DMS53 (cell line): ENCODE measurements at regions not wholly inside any gene's neighbourhood (a gene's known extent, or its start where the extent isn't known, plus 50 kb on each side); places are given as distances from the start of the nearest gene placed in this dataset.

Experiments
- DNase-seq: peaks from one replicate; lab custom pipeline; 2025; lab: John Stamatoyannopoulos, UW

DNA sequence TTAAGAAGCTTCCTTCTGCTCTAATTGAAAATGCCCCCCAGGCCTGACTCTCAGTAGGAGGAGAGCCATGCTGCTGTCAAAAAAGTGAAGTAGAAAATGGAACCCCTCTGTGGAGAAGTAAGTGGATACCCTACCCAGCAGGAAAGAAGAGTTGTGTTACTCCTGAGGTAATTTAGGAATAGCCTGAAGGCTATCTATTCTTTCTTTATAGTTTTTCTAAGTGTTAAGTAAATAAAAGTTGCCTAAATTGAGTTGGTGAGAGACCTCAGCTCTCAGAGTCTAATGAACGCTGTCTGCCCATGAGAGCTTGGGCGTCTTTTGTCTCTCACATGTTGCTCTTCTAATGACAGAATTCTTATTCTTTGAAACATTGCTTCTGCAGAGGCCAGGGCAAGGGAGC, 116.2 kb downstream of the NSUN3 start:
- DNase-seq: no peak

DNA sequence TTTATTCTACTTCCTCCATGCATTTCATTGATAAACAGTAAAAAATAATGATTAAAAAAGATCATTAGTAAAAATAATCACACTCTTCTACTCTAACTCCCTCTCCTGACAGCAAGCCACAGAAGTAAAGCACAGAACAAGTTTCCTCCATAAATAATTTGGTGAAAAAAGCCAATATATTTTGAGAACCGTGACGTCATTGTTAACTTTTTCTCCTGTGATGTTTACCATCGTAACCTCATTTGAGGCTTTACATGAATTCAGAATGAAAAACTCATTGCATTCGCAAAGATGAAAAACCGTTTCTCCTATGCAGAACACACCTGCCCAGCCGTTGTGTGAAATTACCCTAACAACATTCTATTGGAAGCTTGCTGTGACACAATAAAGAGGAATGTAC, 120.7 kb downstream of the NSUN3 start:
- DNase-seq: no peak

DNA sequence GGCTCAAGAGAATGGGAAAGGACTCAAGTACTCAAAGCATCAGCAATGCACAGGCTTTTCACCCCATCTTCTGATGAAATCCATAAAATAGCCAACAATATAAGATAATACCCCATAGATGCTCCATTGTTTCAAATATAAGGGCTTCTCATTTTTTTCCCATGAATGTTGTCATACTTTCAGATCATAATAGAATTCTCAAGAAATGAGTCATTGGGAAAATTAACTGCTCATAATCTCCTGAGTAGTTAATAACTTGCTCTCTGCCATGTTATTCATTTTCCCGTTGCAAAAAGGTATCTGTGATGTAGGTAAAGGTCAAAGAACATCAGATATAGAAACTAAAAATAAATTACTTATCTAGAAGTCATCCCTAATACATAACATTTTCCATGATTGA, 121.9 kb downstream of the NSUN3 start:
- no peak for DNase-seq

DNA sequence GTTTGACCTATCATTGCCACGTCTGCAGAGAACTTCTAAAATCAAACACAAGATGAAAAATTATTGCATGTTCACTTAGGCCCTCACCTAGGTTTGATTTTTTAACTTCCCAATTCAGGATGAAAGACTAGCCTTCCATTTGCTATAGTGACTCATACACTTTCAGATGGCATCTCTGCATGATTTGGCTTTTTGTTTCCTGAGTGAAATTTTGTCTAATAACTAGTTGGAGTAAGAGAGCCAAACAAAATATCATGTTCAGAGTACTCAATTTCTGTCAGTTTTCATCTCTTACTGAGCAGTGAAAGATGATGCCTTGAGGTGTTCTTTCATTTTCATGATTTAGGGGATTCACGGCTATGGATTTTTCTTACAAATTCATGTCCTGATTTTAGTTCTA, 122.9 kb downstream of the NSUN3 start:
- no peak for DNase-seq

DNA sequence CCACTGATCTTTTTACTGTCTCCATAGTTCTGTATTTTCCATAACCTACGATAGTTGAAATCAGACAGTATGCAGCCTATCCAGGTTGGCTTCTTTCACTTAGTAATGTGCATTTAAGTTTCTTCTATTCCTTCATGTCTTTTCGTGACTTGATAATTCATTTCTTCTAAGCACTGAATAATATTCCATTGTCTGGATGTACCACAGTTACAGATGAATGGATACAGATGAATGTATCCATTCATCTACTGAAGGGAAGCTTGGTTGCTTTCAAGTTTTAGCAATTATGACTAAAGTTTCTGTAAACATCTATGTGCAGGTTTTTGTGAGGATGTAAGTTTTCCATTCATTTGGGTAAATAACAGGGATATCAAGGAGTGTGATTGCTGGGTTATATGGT, 124.8 kb downstream of the NSUN3 start:
- no peak for DNase-seq

DNA sequence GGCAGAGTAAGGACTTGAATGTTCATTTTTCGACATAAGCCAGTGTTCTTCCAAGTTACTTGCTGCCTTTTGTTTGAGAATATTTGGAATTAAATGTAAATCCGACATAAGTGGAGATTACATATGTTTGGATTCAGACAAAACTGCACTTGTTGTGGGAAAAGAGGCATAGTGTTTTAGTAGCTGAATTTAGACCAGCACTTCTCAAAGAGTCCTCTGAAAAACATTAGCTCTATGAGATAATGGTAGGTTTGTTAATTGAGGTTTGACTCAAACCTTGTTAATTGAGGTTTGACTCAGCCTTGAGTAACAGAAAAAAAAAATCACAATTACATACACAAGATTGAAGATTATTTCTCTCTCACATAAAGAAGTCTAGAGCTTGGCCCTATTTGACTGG, 132.5 kb downstream of the NSUN3 start:
- no peak for DNase-seq

DNA sequence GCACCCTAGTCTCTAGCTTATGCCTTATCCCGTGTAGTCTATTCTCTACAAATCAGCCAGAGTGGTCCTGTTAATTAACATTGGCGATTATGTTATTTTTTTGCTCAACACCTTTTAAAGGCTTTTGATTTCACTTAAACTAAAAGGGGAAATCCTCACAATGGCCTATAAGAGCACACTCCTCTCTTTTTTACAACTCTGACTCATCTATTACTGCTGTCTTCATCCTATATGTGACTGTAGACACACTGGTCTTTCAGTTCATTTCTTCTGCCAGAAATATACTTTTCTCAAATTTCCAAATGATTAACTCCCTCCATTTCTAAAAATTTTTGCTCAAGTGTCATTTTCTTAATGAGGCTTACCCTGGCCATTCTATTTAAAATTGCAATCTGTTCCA, 143.4 kb downstream of the NSUN3 start:
- no peak for DNase-seq

DNA sequence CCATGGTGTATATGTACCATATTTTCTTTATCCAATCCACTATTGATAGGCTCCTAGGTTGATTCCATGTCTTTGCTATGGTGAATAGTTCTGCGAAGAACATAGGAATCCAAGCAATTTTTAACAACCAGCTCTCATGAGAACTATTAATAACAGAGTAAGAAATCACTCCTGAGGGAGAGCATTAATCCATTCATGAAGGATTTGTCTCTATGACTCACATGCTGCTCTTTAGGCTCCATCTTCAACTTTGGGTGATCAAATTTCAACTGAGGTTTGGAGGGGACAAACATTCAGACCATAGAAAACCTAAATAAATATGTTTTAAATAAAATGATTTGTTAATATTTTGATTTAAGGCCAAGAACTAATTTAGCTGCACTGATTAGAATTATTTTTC, 147.4 kb downstream of the NSUN3 start:
- DNase-seq: no peak

DNA sequence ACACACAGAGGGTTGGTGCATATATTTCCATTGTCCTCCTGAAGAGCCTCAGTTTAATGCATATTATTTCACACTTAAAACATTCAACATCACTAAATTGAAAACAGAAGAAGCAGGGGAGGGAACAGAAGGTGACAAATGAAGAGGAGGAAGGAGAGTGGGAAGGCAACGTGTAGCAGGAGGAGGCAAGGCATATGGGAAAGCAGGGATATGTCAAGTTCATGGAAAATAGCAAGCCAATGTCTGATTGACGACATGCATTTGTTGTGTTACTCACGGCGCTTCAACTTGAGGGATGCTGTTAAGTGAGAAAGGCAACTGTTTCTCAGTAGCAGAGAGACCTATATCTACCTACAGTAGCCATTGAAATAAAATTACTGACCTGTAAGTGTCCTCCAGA, 154.5 kb downstream of the NSUN3 start:
- DNase-seq: no peak

DNA sequence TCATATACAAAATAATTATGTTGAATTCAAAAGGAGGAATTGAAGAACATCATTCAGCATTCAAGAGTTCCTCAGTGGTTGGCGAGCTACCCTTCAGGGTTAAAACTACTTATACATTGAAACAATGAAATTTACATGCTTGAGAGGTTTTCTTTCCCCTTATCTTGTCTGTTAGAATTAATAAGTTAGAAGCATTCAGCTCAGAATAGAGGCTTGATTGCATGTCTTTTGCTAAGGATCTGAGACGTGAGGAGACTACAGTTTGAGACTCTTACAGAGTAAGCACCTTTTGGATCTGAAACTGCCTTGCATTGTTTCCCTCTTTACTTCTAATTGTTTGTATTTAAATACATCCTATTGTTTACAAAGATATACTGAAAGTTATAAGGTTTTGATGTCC, 157.6 kb downstream of the NSUN3 start:
- no peak for DNase-seq

DNA sequence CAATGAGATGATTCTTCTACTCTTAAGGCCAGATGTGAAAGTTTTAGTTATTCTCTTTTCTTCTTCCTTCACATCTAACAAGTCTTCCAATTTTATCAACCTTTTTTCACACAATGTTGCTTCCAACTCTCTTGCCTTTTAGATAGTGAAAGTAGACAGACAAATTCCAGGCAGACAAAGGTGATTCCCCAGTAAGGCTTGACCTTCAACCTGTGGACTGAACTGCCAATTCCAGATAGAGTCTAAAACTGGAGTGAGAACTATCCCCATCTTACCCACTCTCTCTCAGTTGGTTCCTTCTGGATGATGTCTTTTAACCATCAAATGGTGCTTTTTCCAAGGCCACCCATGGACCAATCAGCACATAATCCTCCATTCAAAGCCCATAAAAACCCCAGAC, 159.0 kb downstream of the NSUN3 start:
- no peak for DNase-seq

DNA sequence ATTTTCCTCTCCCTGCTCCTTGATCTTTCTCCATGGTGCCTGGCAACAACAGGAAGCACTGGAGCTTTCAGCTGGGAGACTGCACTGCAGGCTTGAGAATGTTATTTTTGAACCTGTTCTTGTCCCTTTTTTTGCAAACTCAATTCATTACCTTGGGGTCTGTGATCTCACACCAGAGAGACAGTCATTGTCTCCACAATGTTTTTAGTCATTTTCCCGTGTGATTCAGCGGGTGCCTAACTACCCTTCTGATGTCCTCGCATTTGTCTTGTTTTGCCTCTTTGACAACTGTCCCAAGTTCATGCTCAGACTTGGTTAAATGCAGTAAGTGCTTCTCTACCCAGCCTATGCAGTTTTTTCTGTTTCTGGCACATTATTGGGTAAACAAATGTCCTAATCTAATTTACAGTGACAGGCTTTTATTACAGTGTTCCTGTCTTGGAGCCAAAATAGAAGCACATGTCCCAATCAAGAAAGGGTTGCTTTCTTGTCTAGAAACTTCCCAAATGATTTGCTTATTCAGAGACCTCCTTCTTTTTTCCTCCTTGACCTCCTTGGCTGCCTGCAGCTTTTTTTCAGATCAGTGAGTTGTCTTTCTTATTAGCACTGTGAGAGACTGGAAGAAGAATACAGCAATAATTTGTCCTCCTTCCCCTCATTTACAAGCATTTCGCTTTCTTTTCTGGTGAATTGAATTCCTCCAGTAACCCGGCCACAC, 162.4 kb downstream of the NSUN3 start:
- DNase-seq: no peak

DNA sequence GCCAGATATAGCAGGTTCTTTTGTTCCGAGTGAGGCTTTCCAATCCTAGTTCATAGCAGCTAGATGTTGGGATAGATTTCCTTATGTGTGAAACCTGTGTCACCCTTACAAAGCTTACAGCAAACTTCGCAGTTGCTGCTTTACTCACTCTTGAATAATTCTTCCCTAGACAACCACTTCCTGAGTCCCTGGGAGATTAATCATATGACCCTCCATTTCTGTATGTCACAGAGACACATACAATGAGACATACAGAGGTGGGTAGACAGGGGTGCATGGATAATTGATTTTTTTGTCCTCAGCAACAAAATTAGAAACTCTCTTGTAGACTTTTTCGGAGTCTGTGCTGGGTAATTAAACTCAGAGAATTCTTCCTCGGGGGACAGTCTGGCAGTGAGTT, 163.2 kb downstream of the NSUN3 start:
- no peak for DNase-seq

DNA sequence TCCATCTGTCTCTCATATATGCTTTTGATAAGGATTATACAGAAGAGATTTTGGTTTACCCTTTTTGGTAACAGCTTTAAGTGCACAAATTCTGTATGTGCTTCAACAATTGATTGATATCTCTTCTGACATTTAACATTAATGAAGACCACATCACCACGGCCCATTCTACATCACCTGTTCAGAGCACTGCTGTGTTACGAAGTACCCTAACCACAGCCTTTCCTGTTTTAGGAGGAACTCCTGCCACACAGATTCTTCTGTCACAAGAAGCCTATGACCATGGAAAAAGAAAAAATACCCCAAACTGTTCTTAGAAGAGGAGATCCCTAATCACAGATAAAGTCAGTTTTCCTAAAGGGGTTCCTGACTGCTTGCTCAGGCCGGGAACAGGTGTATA, 170.1 kb downstream of the NSUN3 start:
- DNase-seq: no peak

DNA sequence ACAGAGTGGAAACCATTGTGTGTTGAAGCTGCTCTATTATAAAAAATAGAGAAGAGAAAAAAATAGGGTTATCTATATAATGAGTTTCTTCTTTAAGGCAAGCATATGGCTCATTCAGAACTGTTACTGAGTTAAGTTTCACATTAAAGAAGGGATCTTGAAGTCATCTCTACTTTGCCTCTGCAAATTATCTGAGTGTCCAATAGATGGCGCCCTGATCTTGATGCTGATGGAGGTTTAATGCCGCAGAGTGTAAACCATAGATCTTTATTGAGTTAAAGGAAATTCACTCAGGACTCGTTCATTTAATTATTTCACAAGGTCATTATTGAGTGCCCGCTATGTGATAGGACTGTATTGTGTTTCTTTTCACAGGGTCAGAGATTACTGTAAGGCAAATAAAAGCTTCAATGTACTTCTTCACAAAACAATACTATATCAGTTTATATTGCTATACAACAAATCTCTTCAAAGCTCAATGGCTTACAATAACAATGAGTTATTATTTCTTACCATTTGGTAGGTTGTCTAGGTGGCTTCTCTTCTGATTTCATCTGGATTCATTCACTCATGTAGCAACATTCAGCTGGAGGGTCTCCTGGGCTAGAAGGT, 171.4 kb downstream of the NSUN3 start:
- peak; percentile 58 for DNase-seq

DNA sequence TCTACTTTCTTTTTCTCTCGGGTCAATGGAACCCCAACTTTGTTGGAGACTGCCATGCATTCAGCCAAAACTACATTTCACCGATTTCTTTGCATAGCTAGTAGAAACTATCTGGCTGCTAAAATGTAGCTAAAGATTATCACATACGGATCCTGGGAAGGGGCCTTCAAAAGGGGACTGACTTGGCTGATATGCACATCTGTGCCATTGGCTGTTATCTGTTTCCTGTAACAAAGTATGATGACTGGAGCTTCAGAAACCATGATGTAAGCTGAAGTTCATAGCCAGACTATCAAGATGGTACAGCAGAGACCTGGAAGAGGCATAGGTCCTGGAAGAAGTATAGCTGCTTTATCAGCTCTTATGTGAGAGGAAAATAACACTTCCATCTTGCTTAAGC, 179.1 kb downstream of the NSUN3 start:
- DNase-seq: no peak

DNA sequence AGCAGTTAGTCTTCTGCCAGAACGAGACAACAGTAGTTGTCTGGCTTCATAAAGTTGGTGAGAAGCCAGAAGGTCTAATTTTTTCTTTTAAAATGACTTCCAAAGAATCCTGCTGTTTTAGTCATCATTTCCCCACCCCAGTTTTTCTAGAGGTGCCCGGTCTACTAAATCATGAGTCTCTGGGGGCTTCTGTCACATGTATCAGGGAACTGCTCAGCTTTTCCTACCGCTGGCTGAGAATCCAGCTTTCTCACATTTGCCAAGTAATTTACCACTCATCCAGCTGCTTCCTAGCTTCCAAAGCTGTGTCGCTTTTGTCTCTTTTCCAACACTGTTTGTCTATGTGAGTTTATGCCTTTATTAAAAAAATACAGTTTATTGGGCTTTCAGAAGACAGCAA, 183.3 kb downstream of the NSUN3 start:
- no peak for DNase-seq

DNA sequence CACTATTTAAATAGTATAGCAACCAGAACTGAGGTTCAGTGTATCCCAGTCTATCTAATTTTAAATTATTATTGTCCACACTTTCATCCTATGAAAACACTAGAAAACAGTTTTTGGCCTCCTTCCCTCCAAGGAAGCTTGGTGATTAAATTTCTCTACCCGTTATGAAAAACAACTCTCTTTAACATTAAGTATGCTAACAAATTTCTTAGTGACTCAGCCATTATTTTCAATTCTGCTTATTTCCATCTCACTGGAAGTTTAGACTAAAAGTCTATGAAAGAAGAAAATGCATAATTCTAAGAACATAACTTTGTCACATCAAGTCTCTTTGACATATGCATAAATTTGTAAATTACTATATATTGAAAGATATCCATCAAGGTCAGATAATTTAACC, 185.2 kb downstream of the NSUN3 start:
- no peak for DNase-seq

DNA sequence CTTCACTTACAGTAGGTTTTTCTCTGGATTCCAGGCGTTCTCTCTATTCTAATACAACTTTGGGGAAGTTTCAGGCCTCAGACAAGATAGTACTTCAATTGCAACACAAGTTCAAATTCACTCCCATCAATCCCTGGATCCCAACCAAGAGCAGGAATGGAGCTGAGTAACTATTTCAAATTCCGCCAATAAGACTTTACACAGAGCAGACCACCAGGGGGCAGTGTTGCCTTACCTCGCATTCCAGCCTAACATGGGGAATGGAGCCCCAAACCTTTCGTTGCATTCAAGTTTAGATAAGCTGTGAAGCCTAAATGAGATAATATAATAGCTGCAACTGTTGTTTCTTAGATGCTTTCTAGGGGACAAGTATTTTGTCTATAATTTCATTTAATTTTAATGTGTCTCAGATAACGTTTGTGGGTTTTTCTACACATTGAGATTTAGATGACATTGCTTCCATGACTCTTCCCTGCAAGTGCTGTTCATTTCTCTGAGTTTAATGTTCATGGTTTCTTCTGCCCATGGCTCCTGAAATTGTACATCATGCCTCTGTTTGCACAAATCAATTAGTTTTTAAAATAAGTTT, 186.7 kb downstream of the NSUN3 start:
- peak; percentile 70 for DNase-seq

DNA sequence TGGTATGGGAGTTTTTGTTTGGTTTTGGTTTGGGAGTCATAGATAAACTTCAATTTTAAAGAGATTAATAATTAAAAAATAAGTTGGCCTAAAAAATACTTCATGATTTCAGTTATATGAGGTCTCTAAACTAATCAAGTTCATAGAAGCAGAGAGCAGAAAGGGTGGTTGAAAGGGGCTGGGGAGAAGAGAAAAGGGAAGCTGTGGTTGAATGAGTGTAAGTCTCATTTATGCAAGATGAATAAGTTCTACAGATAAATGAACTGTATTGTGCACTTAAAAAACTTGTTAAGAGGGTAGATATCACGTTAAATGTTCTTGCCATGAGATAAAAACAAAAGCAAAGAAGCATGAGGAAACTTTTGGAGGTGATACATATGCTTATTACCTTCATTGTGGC, 188.7 kb downstream of the NSUN3 start:
- DNase-seq: no peak

DNA sequence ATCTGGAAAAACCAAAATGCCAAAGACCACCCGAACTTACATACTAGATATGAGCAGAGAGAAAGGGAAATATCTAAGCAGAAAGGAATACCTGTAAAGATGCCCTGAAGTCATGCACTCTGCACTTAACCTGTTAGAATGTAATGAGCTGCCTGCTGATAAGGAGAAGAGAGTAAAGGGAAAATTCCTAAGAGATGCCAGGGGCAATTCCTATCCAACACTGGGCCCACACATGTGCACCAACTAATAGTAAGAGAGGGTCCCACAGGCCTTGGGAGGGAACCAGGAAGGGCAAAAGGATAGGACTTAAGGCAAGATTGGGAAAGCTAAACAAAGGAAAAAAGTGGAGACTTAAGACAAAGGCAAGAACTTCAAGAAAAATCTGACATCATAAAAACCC, 189.5 kb downstream of the NSUN3 start:
- DNase-seq: no peak

DNA sequence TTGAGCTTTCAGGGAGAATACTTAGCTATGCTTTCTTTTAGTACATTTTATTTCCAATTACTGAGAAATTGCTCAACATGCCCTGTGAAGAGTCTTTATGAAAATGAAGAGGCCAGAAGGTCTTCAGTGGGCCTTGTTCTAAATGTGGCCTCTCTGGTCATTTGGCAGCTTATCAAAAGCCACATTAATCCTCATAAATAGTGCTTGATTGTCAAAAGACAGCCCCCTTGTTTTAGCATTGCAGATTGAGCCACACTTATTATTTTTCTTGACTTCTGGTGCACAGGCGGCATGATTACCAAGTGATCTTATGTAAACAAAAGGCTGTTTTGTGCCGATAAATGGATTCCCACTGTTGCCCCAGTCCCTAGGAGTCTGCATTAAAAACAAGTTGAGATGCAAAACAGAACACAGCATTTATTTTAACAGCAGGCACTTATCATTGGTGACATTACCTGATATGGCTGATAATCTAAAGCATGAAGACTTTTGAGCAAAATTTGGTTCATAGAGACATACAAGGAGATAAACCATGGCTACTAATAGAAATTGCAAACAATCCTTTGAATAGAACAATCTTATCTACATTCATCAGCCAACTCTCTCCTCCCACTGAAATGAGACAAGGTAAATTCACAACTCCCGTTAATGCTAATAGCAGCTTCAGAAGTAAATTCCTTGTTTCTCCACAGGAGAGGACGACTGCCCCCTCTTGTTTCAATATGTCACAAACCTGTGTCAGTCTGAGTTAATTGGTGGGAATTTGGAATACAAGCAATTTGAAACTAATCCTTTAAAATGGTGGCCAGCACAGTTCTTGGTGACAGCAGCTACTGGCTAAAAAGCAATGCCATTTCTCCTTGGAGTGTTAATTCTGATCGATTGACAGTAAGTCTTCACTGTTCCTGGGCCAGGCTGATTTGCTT, 194.3 kb downstream of the NSUN3 start:
- DNase-seq: no peak

DNA sequence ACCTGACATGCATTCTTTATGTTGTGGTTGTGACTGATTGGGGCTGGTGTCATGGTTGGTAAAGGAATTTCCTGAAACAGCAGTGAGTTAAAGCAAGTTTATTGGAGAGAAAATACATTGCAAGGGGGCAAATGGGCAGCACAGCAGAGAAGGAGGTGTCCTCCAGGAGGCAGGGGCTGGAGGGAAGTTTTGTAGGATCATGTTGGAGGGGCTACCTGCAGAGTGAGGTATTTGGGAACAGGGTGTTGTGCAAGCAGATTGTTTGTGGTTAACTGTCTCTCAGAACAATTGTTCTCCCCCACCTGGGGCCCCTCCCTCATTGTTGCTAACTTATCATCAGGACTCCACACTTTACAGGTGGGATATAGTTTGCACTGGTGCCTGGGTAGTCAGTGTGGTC, 196.0 kb downstream of the NSUN3 start:
- no peak for DNase-seq
